Thyroid gland (tissue), 4 donors: ENCODE measurements at regions not wholly inside any gene's neighbourhood (a gene's known extent, or its start where the extent isn't known, plus 50 kb on each side); places are given as distances from the start of the nearest gene placed in this dataset.
"Not testable (repeated sequence)": the region's sequence is repeated elsewhere in the genome, so short reads cannot be mapped to it uniquely, and the experiment has no call there.

ENCODE experiments used
- DNase-seq, 2 donors: peaks; one replicate each; pipeline ENCODE4 v3.0.0-alpha.2; 2019
- H3K27ac ChIP-seq, 3 donors: fragments of 200-600 bp; sonication (generic); 1 replicate in 2 of 3; 2 replicates in 1 of 3; pipeline ENCODE4 v1.5.1; 2016 to 2019; ENCODE audit warnings: mild to moderate bottlenecking in 1 of 3, moderate library complexity in 1 of 3
- H3K27me3 ChIP-seq: fragments of 200-600 bp; sonication (generic); one replicate; pipeline ENCODE4 v1.5.1; 2019
- H3K36me3 ChIP-seq, 2 donors: fragments of 200-600 bp; sonication (generic); one replicate each; pipeline ENCODE4 v1.5.1; 2016 to 2019
- H3K4me1 ChIP-seq, 2 donors: fragments of 200-600 bp; sonication (generic); one replicate each; pipeline ENCODE4 v1.5.1; 2017 to 2019
- H3K4me3 ChIP-seq, 3 donors: fragments of 200-600 bp; sonication (generic); replicated peaks in 1 of 3; 1 replicate in 2 of 3; 2 replicates in 1 of 3; pipeline ENCODE4 v1.5.1; 2016; ENCODE audit warnings: mild to moderate bottlenecking in 1 of 3
- H3K9me3 ChIP-seq: fragments of 200-600 bp; sonication (generic); one replicate; pipeline ENCODE4 v1.5.1; 2017
- POLR2A ChIP-seq, 2 donors: fragments of 450-650 bp; IDR thresholded peaks; one replicate each; pipeline ENCODE4 v1.6.1; 2017; ENCODE audit warnings: antibody characterized with exemption in 2 of 2, mild to moderate bottlenecking in 2 of 2, moderate library complexity in 1 of 2
- WGBS, 2 donors: methylation state at CpG; one replicate each; pipeline ENCODE4 v1.1.5; 2017; 5-methylcytosine and 5-hydroxymethylcytosine counted together
- intact Hi-C: fragments of 100-400 bp; cut with DNase I; formaldehyde crosslinking; loops from one replicate; pipeline ENCODE4 v1.15.1; 2023
- TF ChIP-seq, protein P1 (sequence below), 6 experiments: fragments of 200-600 bp in 3 of 6; fragments of 450-650 bp in 3 of 6; sonication (generic) in 3 of 6; IDR thresholded peaks; one replicate each; pipeline ENCODE4 v1.5.1; 2016 to 2019; ENCODE audit warnings: antibody characterized with exemption in 6 of 6, mild to moderate bottlenecking in 2 of 6, inconsistent platforms in 1 of 6, moderate library complexity in 1 of 6

DNA sequence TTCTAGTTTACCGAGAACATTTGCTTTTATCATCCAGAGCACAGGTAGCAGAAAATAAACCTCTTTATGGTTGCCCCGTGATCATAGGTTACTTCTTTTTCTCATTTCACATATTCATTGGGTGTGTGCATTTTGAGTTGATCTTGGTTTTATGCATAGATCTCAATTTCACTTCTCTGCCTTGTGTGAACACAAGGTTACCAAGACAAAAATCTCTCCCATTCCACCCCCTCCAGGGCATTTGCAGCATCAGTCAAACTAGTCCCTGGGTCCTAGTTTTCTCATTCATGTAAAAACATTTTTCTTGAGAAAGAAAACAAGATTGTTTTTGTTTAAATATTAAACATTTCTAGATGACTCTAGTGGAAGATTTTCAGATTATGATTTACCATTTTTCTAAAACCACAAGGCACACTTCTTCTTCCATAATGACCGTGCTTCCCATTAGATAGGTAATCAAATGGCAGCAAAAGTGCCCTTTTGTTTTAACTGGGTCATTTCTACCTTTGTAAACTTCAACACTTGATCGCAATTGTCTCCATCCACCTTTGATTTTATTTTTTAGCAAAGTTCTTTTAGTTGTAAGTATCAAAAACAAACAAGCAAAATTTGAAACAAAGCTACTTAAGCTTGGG, 526.6 kb upstream of the CADM1 start:
- WGBS, 2 donors = 91 to 95% methylated on average over 4 of the region's 4 CpGs
- Histone ChIP-seq H3K9me3 (no peaks in the 10 kb centered on the region), H3K4me3 (no peak overlapping the region), H3K27me3 (no peaks in the 10 kb centered on the region), H3K4me1 (no peaks in the 10 kb centered on the region), H3K27ac (no peak overlapping the region), H3K36me3 (no peaks in the 10 kb centered on the region)
- TF ChIP-seq, protein P1, sequence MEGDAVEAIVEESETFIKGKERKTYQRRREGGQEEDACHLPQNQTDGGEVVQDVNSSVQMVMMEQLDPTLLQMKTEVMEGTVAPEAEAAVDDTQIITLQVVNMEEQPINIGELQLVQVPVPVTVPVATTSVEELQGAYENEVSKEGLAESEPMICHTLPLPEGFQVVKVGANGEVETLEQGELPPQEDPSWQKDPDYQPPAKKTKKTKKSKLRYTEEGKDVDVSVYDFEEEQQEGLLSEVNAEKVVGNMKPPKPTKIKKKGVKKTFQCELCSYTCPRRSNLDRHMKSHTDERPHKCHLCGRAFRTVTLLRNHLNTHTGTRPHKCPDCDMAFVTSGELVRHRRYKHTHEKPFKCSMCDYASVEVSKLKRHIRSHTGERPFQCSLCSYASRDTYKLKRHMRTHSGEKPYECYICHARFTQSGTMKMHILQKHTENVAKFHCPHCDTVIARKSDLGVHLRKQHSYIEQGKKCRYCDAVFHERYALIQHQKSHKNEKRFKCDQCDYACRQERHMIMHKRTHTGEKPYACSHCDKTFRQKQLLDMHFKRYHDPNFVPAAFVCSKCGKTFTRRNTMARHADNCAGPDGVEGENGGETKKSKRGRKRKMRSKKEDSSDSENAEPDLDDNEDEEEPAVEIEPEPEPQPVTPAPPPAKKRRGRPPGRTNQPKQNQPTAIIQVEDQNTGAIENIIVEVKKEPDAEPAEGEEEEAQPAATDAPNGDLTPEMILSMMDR (IDR thresholded peaks at IDR 0.05) = no peak
- no peak for TF ChIP-seq POLR2A (IDR thresholded peaks at IDR 0.05)
- intact Hi-C loops = no loop called here
- DNase-seq = no peak

DNA sequence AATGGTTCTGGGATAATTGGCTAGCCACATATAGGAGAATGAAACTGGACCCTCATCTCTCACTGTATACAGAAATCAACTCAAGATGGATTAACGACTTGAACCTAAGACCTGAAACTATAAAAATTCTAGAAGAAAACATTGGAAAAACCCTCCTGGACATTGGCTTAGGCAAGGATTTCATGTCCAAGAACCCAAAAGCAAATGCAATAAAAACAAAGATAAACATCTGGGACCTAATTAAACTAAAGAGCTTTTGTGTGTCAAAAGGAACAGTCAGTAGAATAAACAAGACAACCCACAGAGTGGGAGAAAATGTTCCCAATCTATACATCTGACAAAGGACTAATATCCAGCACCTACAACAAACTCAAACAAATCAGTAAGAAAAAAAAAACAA, 524.3 kb upstream of the CADM1 start:
- H3K27ac ChIP-seq, intact Hi-C loops: not testable (repeated sequence)
- WGBS, 2 donors = 44 to 47% methylated on average over 1 of the region's 1 CpG

DNA sequence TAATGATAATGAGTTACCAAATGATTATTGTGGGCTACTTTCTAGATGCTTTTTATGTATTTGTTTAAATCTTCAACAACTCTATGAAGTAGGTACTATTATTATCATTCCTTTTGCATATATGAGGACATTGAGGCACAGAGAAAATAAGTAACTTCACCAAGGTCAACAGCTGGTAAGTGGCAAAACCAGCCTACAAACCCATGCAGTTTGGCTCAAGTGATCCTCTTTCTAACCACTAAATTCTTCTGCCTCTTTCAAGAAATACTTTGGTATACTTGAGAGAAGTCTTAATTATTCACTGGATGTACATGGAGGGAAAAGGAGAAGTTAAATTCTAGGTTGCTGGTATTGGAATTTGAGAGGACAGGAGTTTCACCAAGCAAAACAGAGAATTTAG, 495.2 kb upstream of the CADM1 start:
- Histone ChIP-seq H3K27ac (no peak overlapping the region), H3K4me1 (no peaks in the 10 kb centered on the region), H3K4me3 (no peak overlapping the region), H3K9me3 (no peaks in the 10 kb centered on the region), H3K27me3 (no peaks in the 10 kb centered on the region), H3K36me3 (no peaks in the 10 kb centered on the region)
- DNase-seq = no peak
- intact Hi-C loops = no loop called here
- no peak for TF ChIP-seq POLR2A (IDR thresholded peaks at IDR 0.05)
- TF ChIP-seq, protein P1 (IDR thresholded peaks at IDR 0.05) = no peak

More for the DNA sequence above, 524.3 kb upstream of the CADM1 start:
- not testable (repeated sequence) for H3K36me3 ChIP-seq, H3K9me3 ChIP-seq, H3K27me3 ChIP-seq, DNase-seq, H3K4me3 ChIP-seq, H3K4me1 ChIP-seq

DNA sequence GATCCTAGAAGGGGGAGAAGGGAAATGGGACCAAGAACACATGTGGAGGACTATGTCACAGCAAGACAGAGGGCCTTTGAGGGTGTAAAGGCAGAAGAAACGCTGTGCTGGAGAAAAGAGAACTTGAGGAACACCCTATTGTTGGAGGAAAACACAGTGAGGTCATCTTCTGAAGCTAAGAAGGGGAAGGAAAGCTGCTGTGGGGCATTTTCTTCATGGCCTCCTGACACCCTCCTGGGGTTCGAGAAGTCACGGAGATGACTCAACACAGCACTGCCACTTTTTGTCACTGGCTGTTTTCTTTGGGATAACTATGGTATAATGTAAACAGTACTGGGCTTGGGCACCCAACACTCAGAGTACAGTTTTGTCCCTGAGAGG, 492.6 kb upstream of the CADM1 start:
- Histone ChIP-seq H3K27me3 (no peaks in the 10 kb centered on the region), H3K36me3 (no peaks in the 10 kb centered on the region), H3K27ac (no peak overlapping the region), H3K4me1 (no peaks in the 10 kb centered on the region), H3K9me3 (no peaks in the 10 kb centered on the region), H3K4me3 (no peak overlapping the region)
- no peak for DNase-seq
- intact Hi-C loops = no loop called here
- TF ChIP-seq POLR2A (IDR thresholded peaks at IDR 0.05) = no peak
- TF ChIP-seq, protein P1 (IDR thresholded peaks at IDR 0.05) = no peak
- WGBS, 2 donors = 83 to 92% methylated on average over 3 of the region's 3 CpGs

DNA sequence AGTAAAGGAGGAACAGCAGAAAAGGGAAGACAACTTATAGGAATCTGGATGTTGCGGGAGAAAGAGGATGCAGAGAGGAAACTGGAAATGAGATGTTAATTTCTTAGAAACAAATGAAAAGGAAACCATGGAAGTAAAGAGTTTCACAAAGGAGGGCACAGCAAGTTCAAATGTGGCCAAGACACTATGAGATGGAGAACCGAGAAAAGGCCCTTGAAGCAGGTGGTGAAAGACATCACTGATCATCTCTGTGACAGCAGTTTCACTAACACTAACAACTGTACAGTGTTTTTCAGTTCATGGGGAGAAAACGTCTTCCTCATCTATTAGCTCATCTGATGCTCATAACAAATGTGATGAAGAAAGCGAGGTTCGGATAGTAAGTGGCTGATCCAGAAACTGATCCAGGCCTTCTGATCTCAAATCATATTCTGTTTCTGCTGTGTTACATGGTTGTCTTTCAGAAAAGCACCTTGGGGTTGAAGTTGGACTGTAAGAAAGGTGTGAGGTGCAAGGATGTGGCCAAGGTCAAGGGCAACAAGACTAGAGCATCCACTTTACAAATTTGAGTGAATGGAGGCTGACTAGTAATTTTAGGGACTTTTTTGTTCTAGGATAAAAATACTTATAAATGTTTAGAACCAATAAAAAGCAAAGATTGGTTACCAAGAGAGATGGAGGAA, 492.1 kb upstream of the CADM1 start:
- Histone ChIP-seq H3K9me3 (no peaks in the 10 kb centered on the region), H3K4me3 (no peak overlapping the region), H3K36me3 (no peaks in the 10 kb centered on the region), H3K4me1 (no peaks in the 10 kb centered on the region), H3K27me3 (no peaks in the 10 kb centered on the region), H3K27ac (no peak overlapping the region)
- TF ChIP-seq, protein P1 (IDR thresholded peaks at IDR 0.05) = no peak
- TF ChIP-seq POLR2A (IDR thresholded peaks at IDR 0.05) = no peak
- DNase-seq = no peak
- intact Hi-C loops = no loop called here
- 87 to 95% methylated on average over 5 of the region's 5 CpGs for WGBS, 2 donors
